ENCODE measurements at regions not wholly inside any gene's neighbourhood (a gene's known extent, or its start where the extent isn't known, plus 50 kb on each side); places are given as distances from the start of the nearest gene placed in this dataset.

DNA sequence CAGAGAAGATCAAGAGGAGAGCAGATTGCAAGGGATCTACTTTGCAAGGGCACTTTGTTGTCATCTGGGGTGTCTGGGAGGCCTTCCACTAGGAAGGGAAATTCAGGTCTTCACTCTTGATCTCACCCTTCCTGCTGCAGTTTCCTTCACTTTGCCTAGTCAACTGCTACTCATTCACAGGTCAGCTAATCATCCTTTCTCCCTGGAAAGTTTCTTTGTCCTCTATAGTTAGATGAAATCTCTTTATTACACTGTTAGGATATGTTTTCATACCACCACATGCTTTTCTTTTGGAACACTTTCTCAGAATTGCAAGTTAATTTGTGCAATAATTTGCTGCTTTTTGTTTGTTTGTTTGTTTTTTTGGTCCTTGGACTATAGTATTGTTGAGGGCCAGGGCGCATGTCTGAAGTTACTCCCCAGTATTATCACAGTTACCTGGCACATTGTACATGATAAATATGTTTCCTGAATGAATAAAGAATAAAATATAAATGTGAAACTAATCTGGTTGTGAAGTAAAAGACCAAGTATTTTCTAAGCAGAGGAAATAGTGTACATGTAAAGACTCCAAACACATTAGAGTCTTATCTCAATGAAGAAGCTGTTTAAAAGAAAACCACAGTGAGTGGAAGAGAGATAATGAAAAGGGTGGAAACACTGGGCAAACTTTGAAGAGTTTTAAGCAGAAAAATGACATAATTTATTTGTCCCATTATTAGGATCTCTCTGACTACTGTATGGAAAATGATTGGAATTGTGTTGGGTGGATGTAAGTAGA, 139.9 kb upstream of the DGKB start (continued):
- TF ChIP-seq, protein P1, sequence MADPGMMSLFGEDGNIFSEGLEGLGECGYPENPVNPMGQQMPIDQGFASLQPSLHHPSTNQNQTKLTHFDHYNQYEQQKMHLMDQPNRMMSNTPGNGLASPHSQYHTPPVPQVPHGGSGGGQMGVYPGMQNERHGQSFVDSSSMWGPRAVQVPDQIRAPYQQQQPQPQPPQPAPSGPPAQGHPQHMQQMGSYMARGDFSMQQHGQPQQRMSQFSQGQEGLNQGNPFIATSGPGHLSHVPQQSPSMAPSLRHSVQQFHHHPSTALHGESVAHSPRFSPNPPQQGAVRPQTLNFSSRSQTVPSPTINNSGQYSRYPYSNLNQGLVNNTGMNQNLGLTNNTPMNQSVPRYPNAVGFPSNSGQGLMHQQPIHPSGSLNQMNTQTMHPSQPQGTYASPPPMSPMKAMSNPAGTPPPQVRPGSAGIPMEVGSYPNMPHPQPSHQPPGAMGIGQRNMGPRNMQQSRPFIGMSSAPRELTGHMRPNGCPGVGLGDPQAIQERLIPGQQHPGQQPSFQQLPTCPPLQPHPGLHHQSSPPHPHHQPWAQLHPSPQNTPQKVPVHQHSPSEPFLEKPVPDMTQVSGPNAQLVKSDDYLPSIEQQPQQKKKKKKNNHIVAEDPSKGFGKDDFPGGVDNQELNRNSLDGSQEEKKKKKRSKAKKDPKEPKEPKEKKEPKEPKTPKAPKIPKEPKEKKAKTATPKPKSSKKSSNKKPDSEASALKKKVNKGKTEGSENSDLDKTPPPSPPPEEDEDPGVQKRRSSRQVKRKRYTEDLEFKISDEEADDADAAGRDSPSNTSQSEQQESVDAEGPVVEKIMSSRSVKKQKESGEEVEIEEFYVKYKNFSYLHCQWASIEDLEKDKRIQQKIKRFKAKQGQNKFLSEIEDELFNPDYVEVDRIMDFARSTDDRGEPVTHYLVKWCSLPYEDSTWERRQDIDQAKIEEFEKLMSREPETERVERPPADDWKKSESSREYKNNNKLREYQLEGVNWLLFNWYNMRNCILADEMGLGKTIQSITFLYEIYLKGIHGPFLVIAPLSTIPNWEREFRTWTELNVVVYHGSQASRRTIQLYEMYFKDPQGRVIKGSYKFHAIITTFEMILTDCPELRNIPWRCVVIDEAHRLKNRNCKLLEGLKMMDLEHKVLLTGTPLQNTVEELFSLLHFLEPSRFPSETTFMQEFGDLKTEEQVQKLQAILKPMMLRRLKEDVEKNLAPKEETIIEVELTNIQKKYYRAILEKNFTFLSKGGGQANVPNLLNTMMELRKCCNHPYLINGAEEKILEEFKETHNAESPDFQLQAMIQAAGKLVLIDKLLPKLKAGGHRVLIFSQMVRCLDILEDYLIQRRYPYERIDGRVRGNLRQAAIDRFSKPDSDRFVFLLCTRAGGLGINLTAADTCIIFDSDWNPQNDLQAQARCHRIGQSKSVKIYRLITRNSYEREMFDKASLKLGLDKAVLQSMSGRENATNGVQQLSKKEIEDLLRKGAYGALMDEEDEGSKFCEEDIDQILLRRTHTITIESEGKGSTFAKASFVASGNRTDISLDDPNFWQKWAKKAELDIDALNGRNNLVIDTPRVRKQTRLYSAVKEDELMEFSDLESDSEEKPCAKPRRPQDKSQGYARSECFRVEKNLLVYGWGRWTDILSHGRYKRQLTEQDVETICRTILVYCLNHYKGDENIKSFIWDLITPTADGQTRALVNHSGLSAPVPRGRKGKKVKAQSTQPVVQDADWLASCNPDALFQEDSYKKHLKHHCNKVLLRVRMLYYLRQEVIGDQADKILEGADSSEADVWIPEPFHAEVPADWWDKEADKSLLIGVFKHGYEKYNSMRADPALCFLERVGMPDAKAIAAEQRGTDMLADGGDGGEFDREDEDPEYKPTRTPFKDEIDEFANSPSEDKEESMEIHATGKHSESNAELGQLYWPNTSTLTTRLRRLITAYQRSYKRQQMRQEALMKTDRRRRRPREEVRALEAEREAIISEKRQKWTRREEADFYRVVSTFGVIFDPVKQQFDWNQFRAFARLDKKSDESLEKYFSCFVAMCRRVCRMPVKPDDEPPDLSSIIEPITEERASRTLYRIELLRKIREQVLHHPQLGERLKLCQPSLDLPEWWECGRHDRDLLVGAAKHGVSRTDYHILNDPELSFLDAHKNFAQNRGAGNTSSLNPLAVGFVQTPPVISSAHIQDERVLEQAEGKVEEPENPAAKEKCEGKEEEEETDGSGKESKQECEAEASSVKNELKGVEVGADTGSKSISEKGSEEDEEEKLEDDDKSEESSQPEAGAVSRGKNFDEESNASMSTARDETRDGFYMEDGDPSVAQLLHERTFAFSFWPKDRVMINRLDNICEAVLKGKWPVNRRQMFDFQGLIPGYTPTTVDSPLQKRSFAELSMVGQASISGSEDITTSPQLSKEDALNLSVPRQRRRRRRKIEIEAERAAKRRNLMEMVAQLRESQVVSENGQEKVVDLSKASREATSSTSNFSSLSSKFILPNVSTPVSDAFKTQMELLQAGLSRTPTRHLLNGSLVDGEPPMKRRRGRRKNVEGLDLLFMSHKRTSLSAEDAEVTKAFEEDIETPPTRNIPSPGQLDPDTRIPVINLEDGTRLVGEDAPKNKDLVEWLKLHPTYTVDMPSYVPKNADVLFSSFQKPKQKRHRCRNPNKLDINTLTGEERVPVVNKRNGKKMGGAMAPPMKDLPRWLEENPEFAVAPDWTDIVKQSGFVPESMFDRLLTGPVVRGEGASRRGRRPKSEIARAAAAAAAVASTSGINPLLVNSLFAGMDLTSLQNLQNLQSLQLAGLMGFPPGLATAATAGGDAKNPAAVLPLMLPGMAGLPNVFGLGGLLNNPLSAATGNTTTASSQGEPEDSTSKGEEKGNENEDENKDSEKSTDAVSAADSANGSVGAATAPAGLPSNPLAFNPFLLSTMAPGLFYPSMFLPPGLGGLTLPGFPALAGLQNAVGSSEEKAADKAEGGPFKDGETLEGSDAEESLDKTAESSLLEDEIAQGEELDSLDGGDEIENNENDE (IDR thresholded peaks at IDR 0.05; ENCODE audit: insufficient replicate concordance, low read length) = no peak
- no peak for TF ChIP-seq TAF1 (IDR thresholded peaks at IDR 0.05; ENCODE audit: low read depth, low read length)
- TF ChIP-seq GABPA (IDR thresholded peaks at IDR 0.05; ENCODE audit: borderline replicate concordance, insufficient read depth, low read length) = no peak
- no peak for TF ChIP-seq RAD21 (IDR thresholded peaks at IDR 0.05 in 1 of 2, conservative IDR thresholded peaks at IDR 0.05 in 1 of 2; ENCODE audit: low read depth in 2 of 2, low read length in 2 of 2)
- no peak for TF ChIP-seq MAFK (IDR thresholded peaks at IDR 0.05; ENCODE audit: low read depth, low read length)
- TF ChIP-seq NRF1 (IDR thresholded peaks at IDR 0.05; ENCODE audit: low read depth, low read length) = no peak
- no peak for TF ChIP-seq POLR2A (IDR thresholded peaks at IDR 0.05; ENCODE audit: control extremely low read depth in 1 of 2, low read depth in 2 of 2, low read length in 2 of 2)
- no peak for TF ChIP-seq CBX5 (IDR thresholded peaks at IDR 0.05; ENCODE audit: low read depth, low read length)
